A673 (cell line): ENCODE measurements at regions not wholly inside any gene's neighbourhood (a gene's known extent, or its start where the extent isn't known, plus 50 kb on each side); places are given as distances from the start of the nearest gene placed in this dataset.

ENCODE experiments used
- BruUV-seq: library from RNA; stranded (reverse); fragments of 400-500 nt; replicated peaks from 2 replicates; lab custom pipeline; 2021; lab: Mats Ljungman, UMichigan
- CTCF ChIA-PET: fragments of 300-600 bp; sonication (Branson Sonifier 250); formaldehyde crosslinking; loops from one replicate; lab custom pipeline; 2022; ENCODE audit warnings: antibody characterized with exemption; lab: Charles Lee
- POLR2A ChIA-PET: fragments of 300-600 bp; sonication (Branson Sonifier 250); formaldehyde crosslinking; loops from one replicate; lab custom pipeline; 2022; ENCODE audit warnings: antibody characterized with exemption; ENCODE audit not compliant: low non-redundant PET; lab: Charles Lee
- DNase-seq: peaks from one replicate; pipeline ENCODE4 v3.0.0-alpha.2; 2015; ENCODE audit warnings: low spot score
- H3K27ac ChIP-seq: fragments of 200-600 bp; sonication (generic); 2 replicates; pipeline ENCODE4 v1.5.1; 2016; ENCODE audit warnings: mixed run types, low read depth, mild to moderate bottlenecking, mixed read lengths, antibody characterized with exemption, low read length; ENCODE audit not compliant: poor library complexity, severe bottlenecking
- H3K27me3 ChIP-seq: fragments of 200-600 bp; sonication (generic); replicated peaks from 2 replicates; pipeline ENCODE4 v1.6.1; 2017; ENCODE audit warnings: mixed run types, low read depth, mild to moderate bottlenecking, mixed read lengths, antibody characterized with exemption, low read length; ENCODE audit not compliant: insufficient read depth, poor library complexity
- H3K36me3 ChIP-seq: fragments of 200-600 bp; sonication (generic); 2 replicates; pipeline ENCODE4 v1.6.1; 2016; ENCODE audit warnings: mixed run types, mild to moderate bottlenecking, mixed read lengths, antibody characterized with exemption, low read length; ENCODE audit not compliant: insufficient read depth, poor library complexity, severe bottlenecking
- H3K4me1 ChIP-seq: fragments of 200-600 bp; sonication (generic); 2 replicates; pipeline ENCODE4 v1.6.1; 2017; ENCODE audit warnings: mixed run types, mild to moderate bottlenecking, mixed read lengths, antibody characterized with exemption, low read length; ENCODE audit not compliant: insufficient read depth, poor library complexity, severe bottlenecking
- H3K4me3 ChIP-seq: fragments of 200-600 bp; sonication (generic); 2 replicates; pipeline ENCODE4 v1.5.1; 2016; ENCODE audit warnings: low read depth, mixed run types, mild to moderate bottlenecking, mixed read lengths, low read length; ENCODE audit not compliant: poor library complexity, severe bottlenecking
- H3K9me3 ChIP-seq: fragments of 200-600 bp; sonication (generic); 2 replicates; pipeline ENCODE4 v1.6.1; 2016; ENCODE audit warnings: mixed run types, low read depth, mild to moderate bottlenecking, mixed read lengths, antibody characterized with exemption, low read length; ENCODE audit not compliant: poor library complexity, severe bottlenecking
- CTCF ChIP-seq: fragments of 300-800, 200-600 bp; sonication (generic); conservative IDR thresholded peaks from 2 replicates; pipeline ENCODE4 v1.5.1; 2017; ENCODE audit warnings: low read depth, mild to moderate bottlenecking, antibody characterized with exemption, low read length, moderate library complexity, mixed read lengths
- EZH2 ChIP-seq: fragments of 200-600 bp; sonication (generic); IDR thresholded peaks from 2 replicates; pipeline ENCODE4 v1.6.1; 2017; ENCODE audit warnings: borderline replicate concordance, low read depth, mild to moderate bottlenecking, mixed read lengths, antibody characterized with exemption, low read length; ENCODE audit not compliant: poor library complexity, severe bottlenecking
- intact Hi-C: fragments of 100-400 bp; cut with micrococcal nuclease; formaldehyde crosslinking; loops from one replicate; pipeline ENCODE4 v1.10.0; 2022; ENCODE audit not compliant: unreplicated experiment

GRCh38 chr10:7092603-7093002 lies 318.2 kb downstream of the SFMBT2 start:
- intact Hi-C loops: no loop called here
- POLR2A ChIA-PET: no interaction called here
- H3K4me1 ChIP-seq: no peaks in the 10 kb centered on the region
- H3K36me3 ChIP-seq: no peaks in the 10 kb centered on the region
- CTCF ChIA-PET: no interaction called here
- peaks cover 64% of the 10 kb centered on the region for H3K27me3 ChIP-seq
- BruUV-seq: no TSS peak
- DNase-seq: no peak
- H3K9me3 ChIP-seq: no peaks in the 10 kb centered on the region
- H3K27ac ChIP-seq: no peak overlapping the region
- H3K4me3 ChIP-seq: no peak overlapping the region
- TF ChIP-seq EZH2 (no peak), CTCF (no peak)

- no TSS peak for BruUV-seq
- peaks cover 56% of the 10 kb centered on the region for H3K27me3 ChIP-seq
- no peaks in the 10 kb centered on the region for H3K9me3 ChIP-seq
- no peaks in the 10 kb centered on the region for H3K36me3 ChIP-seq
- CTCF ChIA-PET: no interaction called here
- no peak overlapping the region for H3K4me3 ChIP-seq
- no peak for DNase-seq
- POLR2A ChIA-PET: interaction anchor here (0.8 kb wide), 1 partner anchor 697 kb away, joined by 4 read pairs; the partner anchor contains the start of genes ATP5F1C and KIN
- intact Hi-C loops: no loop called here
- H3K27ac ChIP-seq: no peak overlapping the region
- no peaks in the 10 kb centered on the region for H3K4me1 ChIP-seq
- TF ChIP-seq EZH2: no peak
Measured at GRCh38 chr10:7090529-7090928, 320.3 kb downstream of the SFMBT2 start.

GRCh38 chr10:7085913-7086589 lies 324.8 kb downstream of the SFMBT2 start:
- TF ChIP-seq EZH2 (no peak), CTCF (no peak; the same call in 1 of the 2 replicates)
- no peak overlapping the region for H3K4me3 ChIP-seq
- no peaks in the 10 kb centered on the region for H3K4me1 ChIP-seq
- peak; percentile 20 for DNase-seq
- POLR2A ChIA-PET: no interaction called here
- H3K36me3 ChIP-seq: no peaks in the 10 kb centered on the region
- no peaks in the 10 kb centered on the region for H3K9me3 ChIP-seq
- intact Hi-C loops: no loop called here
- peaks cover 74% of the 10 kb centered on the region for H3K27me3 ChIP-seq
- no peak overlapping the region for H3K27ac ChIP-seq
- no TSS peak for BruUV-seq
- CTCF ChIA-PET: no interaction called here
